ENCODE measurements at regions not wholly inside any gene's neighbourhood (a gene's known extent, or its start where the extent isn't known, plus 50 kb on each side); places are given as distances from the start of the nearest gene placed in this dataset.

GRCh38 chr2:207258263-207258991 lies 92.7 kb upstream of the KLF7 start:
- no peak overlapping the region for H3K18ac ChIP-seq (ENCODE audit: low read length)
- H2BK5ac ChIP-seq (ENCODE audit: low read depth, low read length, poor library complexity): no peak overlapping the region
- no peak overlapping the region for H3K27ac ChIP-seq (ENCODE audit: low read depth, low read length)
- no peaks in the 10 kb centered on the region for H3K36me3 ChIP-seq (ENCODE audit: control insufficient read depth in 1 of 2, insufficient read depth in 2 of 2, low read length in 2 of 2)
- no peak overlapping the region for H4K8ac ChIP-seq (ENCODE audit: low read depth, low read length)
- no peak overlapping the region for H2AFZ ChIP-seq (ENCODE audit: insufficient read depth, low read length, poor library complexity)
- no CpG with 5 or more reads among the region's 6 CpGs for WGBS (ENCODE audit: extremely low coverage, insufficient coverage, insufficient read length)
- H2BK120ac ChIP-seq (ENCODE audit: insufficient read depth, low read length, poor library complexity): no peak overlapping the region
- no peak overlapping the region for H3K4me3 ChIP-seq (ENCODE audit: low read depth, low read length)
- H3K4me2 ChIP-seq (ENCODE audit: low read length): no peak overlapping the region
- H3K27me3 ChIP-seq (ENCODE audit: insufficient read depth, low read length): no peaks in the 10 kb centered on the region
- H3K79me2 ChIP-seq (ENCODE audit: control insufficient read depth, insufficient read depth, low read length, poor library complexity): no peaks in the 10 kb centered on the region
- H2BK12ac ChIP-seq (ENCODE audit: low read length): no peak overlapping the region
- H3K14ac ChIP-seq (ENCODE audit: low read length): no peak overlapping the region
- no peak overlapping the region for H3K23ac ChIP-seq (ENCODE audit: low read length)
- H3K9ac ChIP-seq (ENCODE audit: low read length): no peak overlapping the region
- H3K4ac ChIP-seq (ENCODE audit: low read depth, low read length): no peak overlapping the region
- H2AK5ac ChIP-seq (ENCODE audit: low read length): no peak overlapping the region
- no peak overlapping the region for H4K91ac ChIP-seq (ENCODE audit: low read depth, low read length)
- H3K79me1 ChIP-seq (ENCODE audit: low read length): peaks cover 3% of the 10 kb centered on the region
- peak; percentile 77 to 89 for DNase-seq
- H4K12ac ChIP-seq (ENCODE audit: low read depth, low read length): no peak overlapping the region
- H3K9me3 ChIP-seq (ENCODE audit: insufficient read depth, low read depth, low read length): no peaks in the 10 kb centered on the region
- peaks cover 8 to 12% of the 10 kb centered on the region in 2 experiments for H3K4me1 ChIP-seq (ENCODE audit: control insufficient read depth in 1 of 2, insufficient read depth in 2 of 2, low read length in 2 of 2)

GRCh38 chr2:207260021-207260420 lies 94.3 kb upstream of the KLF7 start:
- peaks cover 2 to 5% of the 10 kb centered on the region in 2 experiments for H3K4me1 ChIP-seq (ENCODE audit: control insufficient read depth in 1 of 2, insufficient read depth in 2 of 2, low read length in 2 of 2)
- H2BK5ac ChIP-seq (ENCODE audit: low read depth, low read length, poor library complexity): no peak overlapping the region
- H3K4me3 ChIP-seq (ENCODE audit: low read depth, low read length): no peak overlapping the region
- no peaks in the 10 kb centered on the region for H3K36me3 ChIP-seq (ENCODE audit: control insufficient read depth in 1 of 2, insufficient read depth in 2 of 2, low read length in 2 of 2)
- H3K27me3 ChIP-seq (ENCODE audit: insufficient read depth, low read length): no peaks in the 10 kb centered on the region
- H4K12ac ChIP-seq (ENCODE audit: low read depth, low read length): no peak overlapping the region
- no peak overlapping the region for H2AK5ac ChIP-seq (ENCODE audit: low read length)
- WGBS (ENCODE audit: extremely low coverage, insufficient coverage, insufficient read length): no CpG with 5 or more reads among the region's 2 CpGs
- H3K14ac ChIP-seq (ENCODE audit: low read length): no peak overlapping the region
- no peak overlapping the region for H3K23ac ChIP-seq (ENCODE audit: low read length)
- no peak for DNase-seq
- H3K79me2 ChIP-seq (ENCODE audit: control insufficient read depth, insufficient read depth, low read length, poor library complexity): no peaks in the 10 kb centered on the region
- H3K18ac ChIP-seq (ENCODE audit: low read length): no peak overlapping the region
- no peak overlapping the region for H4K91ac ChIP-seq (ENCODE audit: low read depth, low read length)
- H2BK120ac ChIP-seq (ENCODE audit: insufficient read depth, low read length, poor library complexity): no peak overlapping the region
- H3K4me2 ChIP-seq (ENCODE audit: low read length): no peak overlapping the region
- no peak overlapping the region for H2AFZ ChIP-seq (ENCODE audit: insufficient read depth, low read length, poor library complexity)
- H2BK12ac ChIP-seq (ENCODE audit: low read length): no peak overlapping the region
- no peak overlapping the region for H3K27ac ChIP-seq (ENCODE audit: low read depth, low read length)
- no peak overlapping the region for H3K9ac ChIP-seq (ENCODE audit: low read length)
- H4K8ac ChIP-seq (ENCODE audit: low read depth, low read length): no peak overlapping the region
- H3K9me3 ChIP-seq (ENCODE audit: insufficient read depth, low read depth, low read length): no peaks in the 10 kb centered on the region
- no peaks in the 10 kb centered on the region for H3K79me1 ChIP-seq (ENCODE audit: low read length)
- no peak overlapping the region for H3K4ac ChIP-seq (ENCODE audit: low read depth, low read length)

GRCh38 chr2:207260947-207261346 lies 95.2 kb upstream of the KLF7 start:
- Histone ChIP-seq H4K91ac (ENCODE audit: low read depth, low read length) (no peak overlapping the region), H3K4me3 (ENCODE audit: low read depth, low read length) (no peak overlapping the region), H2BK5ac (ENCODE audit: low read depth, low read length, poor library complexity) (no peak overlapping the region), H4K12ac (ENCODE audit: low read depth, low read length) (no peak overlapping the region), H3K9ac (ENCODE audit: low read length) (no peak overlapping the region), H3K4me2 (ENCODE audit: low read length) (no peak overlapping the region), H3K4me1 (ENCODE audit: control insufficient read depth in 1 of 2, insufficient read depth in 2 of 2, low read length in 2 of 2) (peaks cover 2 to 5% of the 10 kb centered on the region in 2 experiments), H3K14ac (ENCODE audit: low read length) (no peak overlapping the region), H3K18ac (ENCODE audit: low read length) (no peak overlapping the region), H3K27ac (ENCODE audit: low read depth, low read length) (no peak overlapping the region), H2AK5ac (ENCODE audit: low read length) (no peak overlapping the region), H3K23ac (ENCODE audit: low read length) (no peak overlapping the region), H3K79me2 (ENCODE audit: control insufficient read depth, insufficient read depth, low read length, poor library complexity) (no peaks in the 10 kb centered on the region), H3K9me3 (ENCODE audit: insufficient read depth, low read depth, low read length) (no peaks in the 10 kb centered on the region), H3K36me3 (ENCODE audit: control insufficient read depth in 1 of 2, insufficient read depth in 2 of 2, low read length in 2 of 2) (no peaks in the 10 kb centered on the region), H3K79me1 (ENCODE audit: low read length) (no peaks in the 10 kb centered on the region), H3K27me3 (ENCODE audit: insufficient read depth, low read length) (no peaks in the 10 kb centered on the region), H2AFZ (ENCODE audit: insufficient read depth, low read length, poor library complexity) (no peak overlapping the region), H2BK120ac (ENCODE audit: insufficient read depth, low read length, poor library complexity) (no peak overlapping the region), H4K8ac (ENCODE audit: low read depth, low read length) (no peak overlapping the region), H2BK12ac (ENCODE audit: low read length) (no peak overlapping the region), H3K4ac (ENCODE audit: low read depth, low read length) (no peak overlapping the region)
- WGBS (ENCODE audit: extremely low coverage, insufficient coverage, insufficient read length): no CpG with 5 or more reads among the region's 4 CpGs
- DNase-seq: no peak

- Histone ChIP-seq H3K4me1 (ENCODE audit: control insufficient read depth in 1 of 2, insufficient read depth in 2 of 2, low read length in 2 of 2) (no peaks in the 10 kb centered on the region), H2BK120ac (ENCODE audit: insufficient read depth, low read length, poor library complexity) (no peak overlapping the region), H3K18ac (ENCODE audit: low read length) (no peak overlapping the region), H3K4me2 (ENCODE audit: low read length) (no peak overlapping the region), H2BK12ac (ENCODE audit: low read length) (no peak overlapping the region), H4K91ac (ENCODE audit: low read depth, low read length) (no peak overlapping the region), H2BK5ac (ENCODE audit: low read depth, low read length, poor library complexity) (no peak overlapping the region), H3K79me1 (ENCODE audit: low read length) (no peaks in the 10 kb centered on the region), H3K9me3 (ENCODE audit: insufficient read depth, low read depth, low read length) (no peaks in the 10 kb centered on the region), H3K36me3 (ENCODE audit: control insufficient read depth in 1 of 2, insufficient read depth in 2 of 2, low read length in 2 of 2) (no peaks in the 10 kb centered on the region), H3K14ac (ENCODE audit: low read length) (no peak overlapping the region), H3K4me3 (ENCODE audit: low read depth, low read length) (no peak overlapping the region), H4K12ac (ENCODE audit: low read depth, low read length) (no peak overlapping the region), H3K27me3 (ENCODE audit: insufficient read depth, low read length) (no peaks in the 10 kb centered on the region), H3K23ac (ENCODE audit: low read length) (no peak overlapping the region), H2AK5ac (ENCODE audit: low read length) (no peak overlapping the region), H2AFZ (ENCODE audit: insufficient read depth, low read length, poor library complexity) (no peak overlapping the region), H3K4ac (ENCODE audit: low read depth, low read length) (no peak overlapping the region), H3K9ac (ENCODE audit: low read length) (no peak overlapping the region), H3K27ac (ENCODE audit: low read depth, low read length) (no peak overlapping the region), H3K79me2 (ENCODE audit: control insufficient read depth, insufficient read depth, low read length, poor library complexity) (no peaks in the 10 kb centered on the region), H4K8ac (ENCODE audit: low read depth, low read length) (no peak overlapping the region)
- DNase-seq: no peak
- no CpG with 5 or more reads among the region's 2 CpGs for WGBS (ENCODE audit: extremely low coverage, insufficient coverage, insufficient read length)
These were observed 98.6 kb upstream of the KLF7 start for GRCh38 chr2:207264310-207264709.

Data from trophoblast cell (in vitro differentiated cells and primary cell).